ENCODE measurements at regions not wholly inside any gene's neighbourhood (a gene's known extent, or its start where the extent isn't known, plus 50 kb on each side); places are given as distances from the start of the nearest gene placed in this dataset.
"Not testable (repeated sequence)": the region's sequence is repeated elsewhere in the genome, so short reads cannot be mapped to it uniquely, and the experiment has no call there.

DNA sequence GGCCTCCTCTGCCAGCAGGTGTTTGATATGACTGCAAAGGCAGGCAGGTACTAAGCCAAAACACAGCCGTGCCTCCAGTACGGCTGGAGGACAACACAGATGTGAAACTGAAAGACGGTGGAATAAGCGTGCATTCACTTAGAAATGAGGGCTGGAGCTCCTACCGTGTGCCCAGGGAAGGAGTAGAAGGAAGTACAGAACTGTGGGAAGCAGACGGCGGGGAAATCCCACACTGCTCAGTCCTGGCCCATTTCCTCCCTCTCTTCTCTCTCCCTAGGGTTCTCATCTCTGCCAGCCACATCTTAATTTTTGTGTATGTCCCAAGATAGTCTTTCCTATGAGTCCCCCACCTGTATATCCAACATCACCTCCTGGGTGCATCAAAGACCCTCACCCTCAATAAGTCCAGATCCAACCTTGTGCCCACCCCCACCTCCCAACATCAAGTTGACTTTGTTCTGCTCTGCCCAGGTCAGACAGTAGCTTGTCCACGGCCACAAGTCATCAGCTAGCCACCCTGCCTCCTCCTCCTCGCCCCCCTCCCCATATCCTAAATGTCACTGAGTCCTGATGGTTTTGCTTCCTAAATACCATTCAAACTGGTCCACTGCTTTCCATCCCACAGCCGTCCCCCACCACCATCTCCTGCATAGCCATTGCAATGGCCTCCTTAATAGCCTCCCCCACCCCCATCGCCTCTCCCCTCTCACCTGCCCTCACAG is 77.1 kb upstream of the RPL38 start:
- no peak for DNase-seq

DNA sequence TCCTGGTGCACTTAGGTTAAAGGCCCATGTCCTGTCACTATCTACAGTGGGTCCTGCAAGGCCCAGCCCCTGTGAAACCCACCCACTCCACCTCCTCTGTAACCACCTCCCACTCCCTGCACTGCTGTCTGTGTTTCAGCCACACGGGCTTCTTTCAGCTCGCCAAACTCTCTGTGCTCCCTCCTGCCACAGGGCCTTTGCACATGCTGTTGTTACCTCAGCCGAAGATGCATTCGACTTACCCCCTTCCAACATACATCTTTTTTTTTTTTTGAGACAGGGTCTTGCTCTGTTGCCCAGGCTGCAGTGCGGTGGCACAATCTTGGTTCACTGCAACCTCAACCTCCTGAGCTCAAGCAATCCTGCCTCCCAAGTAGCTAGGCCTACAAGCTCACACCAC is 76.5 kb upstream of the RPL38 start:
- no peak for DNase-seq

DNA sequence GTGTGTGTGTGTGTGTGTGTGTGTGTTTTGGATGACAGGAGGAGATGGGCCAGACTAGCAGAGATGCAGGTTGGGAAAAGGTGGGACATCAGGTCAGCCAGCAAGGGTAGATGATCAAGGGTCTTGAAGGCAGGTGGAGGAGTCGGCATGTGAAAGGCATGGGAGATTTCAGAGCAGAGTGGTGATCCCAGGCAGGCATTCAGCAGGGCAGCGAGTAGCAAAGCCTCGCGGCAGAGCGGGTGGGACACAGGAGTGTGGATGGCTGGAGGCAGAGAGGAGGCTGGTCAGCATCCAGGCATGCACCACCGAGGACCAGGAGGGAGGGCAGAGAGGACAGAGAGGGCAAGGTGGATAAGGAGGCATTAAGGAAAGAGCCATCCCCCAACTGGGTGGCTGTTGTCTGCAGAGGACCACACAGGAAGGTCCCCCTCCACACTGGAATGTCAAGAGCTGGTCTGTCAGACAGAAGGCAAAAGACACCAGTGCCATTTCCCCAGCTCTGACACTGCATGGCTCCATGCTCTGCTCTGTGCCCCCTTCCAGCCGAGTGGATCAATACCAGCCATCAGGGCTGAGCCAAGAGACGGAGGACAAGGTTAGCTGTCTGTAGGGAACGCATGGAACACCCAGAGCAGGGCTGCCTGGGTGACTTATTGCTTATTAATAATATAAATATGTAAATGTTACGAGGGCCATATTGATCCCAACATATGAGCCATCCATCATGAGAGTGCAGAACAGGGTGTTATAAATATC is 74.8 kb upstream of the RPL38 start:
- DNase-seq, result no peak

DNA sequence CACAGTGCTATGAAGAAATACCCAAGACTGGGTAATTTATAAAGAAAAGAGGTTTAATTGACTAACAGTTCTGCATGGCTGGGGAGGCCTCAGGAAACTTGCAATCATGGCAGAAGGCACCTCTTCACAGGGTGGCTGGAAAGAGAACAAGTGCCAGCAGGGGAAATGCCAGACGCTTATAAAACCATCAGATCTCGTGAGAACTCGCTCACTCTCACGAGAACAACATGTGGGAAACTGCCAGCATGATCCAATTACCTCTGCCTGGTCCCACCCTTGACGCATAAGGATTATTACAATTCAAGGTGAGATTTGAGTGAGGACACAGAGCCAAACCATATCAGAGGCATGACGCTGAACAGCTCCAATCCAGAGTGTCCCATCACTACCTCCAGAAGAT is 73.7 kb upstream of the RPL38 start:
- DNase-seq, result not testable (repeated sequence)

DNA sequence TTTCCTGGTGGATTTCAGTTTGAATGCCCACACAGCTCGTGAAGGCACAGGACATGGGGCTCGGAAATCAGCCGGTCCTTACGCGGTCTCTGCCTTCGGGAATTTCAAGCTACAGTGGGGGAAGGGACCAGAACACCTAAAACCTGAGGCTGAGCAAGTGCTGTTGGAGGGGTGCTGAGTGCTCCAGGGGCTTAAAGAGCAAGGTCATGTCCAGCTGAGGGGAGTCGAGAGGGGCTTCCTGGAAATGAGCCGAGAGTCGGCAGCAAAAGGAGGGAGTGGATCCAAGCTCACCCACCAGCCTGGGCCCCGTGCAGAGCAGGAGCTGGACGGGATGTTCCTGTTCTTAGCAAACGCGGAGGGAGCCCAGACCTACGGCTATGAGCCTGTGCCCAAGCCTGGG is 73.2 kb upstream of the RPL38 start:
- no peak for DNase-seq

DNA sequence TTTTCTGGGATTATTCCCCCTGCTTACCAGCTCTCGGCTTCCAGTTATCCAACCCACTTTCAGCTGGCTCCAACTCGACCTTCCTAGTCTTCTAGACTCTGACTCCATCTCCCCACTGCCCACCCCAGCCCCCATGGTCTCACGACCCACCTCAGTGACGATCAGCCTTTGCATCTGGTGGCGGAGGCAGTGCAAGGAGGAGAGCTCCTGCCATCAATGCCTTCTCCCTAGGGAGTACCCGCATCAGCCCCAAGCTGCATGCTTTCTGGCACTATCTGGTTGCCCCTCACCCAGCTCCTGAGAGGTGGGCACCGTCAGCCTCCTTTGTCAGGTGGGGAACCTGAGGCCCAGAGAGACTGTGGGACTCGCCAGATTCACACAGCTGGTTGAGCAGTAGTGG is 72.6 kb upstream of the RPL38 start:
- no peak for DNase-seq

DNA sequence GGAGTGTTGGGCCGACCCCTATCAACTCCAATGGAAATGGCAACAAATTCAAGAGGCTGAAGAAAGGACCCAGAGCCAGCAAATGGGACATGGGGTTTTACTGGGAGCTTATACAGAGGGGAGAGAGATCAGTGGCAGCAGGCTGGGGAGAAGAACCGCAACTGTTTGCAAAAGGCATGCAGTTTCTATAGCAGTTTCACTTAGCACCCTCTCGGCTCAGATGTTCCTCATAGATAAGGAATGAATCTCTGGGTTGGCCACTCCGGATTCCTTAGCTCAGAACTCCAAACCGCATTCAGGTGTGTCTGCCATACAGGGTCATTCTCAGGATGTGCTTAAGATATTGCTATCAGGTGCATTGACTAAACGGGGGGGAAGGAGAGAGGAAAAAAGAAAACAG is 71.1 kb upstream of the RPL38 start:
- DNase-seq, result no peak

DNA sequence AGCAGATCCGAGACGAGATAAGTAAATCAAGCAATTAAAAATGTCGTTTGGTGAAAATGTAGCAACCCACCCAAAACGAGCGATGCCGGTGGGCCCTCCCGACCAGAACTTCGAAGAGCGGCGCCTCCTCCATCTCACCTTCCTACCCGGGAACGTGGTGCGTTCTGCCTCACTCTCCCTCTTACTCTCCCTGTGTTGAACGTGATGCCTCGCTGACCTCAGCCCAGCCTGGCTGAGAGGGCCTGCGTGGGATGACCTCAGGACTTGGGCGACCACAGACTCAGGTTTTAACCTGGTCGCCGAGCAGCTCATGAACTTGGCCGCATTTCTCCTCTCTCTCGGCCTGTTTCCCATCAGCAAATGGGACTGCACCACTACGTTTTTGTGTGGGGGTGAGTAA is 69.7 kb upstream of the RPL38 start:
- no peak for DNase-seq

DNA sequence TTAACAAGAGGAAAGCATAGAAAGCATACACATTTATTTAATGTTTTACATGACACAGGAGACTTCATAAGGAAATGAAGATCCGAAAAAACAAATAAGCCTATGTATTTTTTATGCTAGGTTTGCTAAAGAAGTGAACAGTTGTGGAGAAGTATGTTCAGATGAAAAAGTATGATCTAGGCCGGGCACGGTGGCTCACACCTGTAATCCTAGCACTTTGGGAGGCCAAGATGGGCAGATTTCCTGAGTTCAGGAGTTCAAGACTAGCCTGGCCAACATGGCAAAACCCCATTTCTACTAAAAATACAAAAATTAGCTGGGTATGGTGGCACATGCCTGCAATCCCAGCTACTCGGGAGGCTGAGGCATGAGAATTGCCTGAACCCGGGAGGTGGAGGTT is 69.2 kb upstream of the RPL38 start:
- DNase-seq, result not testable (repeated sequence)

DNA sequence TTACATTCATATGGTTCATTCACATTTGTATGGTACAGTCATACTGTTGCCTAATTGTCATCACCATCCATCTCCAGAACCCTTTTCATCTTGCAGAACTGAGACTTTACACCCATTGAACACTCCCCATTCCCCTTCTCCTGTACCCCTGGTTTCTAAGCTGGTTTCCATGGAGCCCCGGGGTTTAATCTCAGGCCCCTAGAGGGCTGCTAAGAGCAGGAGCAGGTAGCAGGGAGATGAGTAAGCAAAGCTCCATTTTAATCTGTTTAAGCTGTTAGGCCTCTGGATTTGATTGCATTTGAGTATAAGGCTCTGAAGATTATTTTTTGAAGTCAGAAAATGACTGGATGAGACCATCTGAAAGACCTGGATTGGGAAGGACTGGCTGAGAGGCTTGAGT is 68.5 kb upstream of the RPL38 start:
- DNase-seq, result no peak

DNA sequence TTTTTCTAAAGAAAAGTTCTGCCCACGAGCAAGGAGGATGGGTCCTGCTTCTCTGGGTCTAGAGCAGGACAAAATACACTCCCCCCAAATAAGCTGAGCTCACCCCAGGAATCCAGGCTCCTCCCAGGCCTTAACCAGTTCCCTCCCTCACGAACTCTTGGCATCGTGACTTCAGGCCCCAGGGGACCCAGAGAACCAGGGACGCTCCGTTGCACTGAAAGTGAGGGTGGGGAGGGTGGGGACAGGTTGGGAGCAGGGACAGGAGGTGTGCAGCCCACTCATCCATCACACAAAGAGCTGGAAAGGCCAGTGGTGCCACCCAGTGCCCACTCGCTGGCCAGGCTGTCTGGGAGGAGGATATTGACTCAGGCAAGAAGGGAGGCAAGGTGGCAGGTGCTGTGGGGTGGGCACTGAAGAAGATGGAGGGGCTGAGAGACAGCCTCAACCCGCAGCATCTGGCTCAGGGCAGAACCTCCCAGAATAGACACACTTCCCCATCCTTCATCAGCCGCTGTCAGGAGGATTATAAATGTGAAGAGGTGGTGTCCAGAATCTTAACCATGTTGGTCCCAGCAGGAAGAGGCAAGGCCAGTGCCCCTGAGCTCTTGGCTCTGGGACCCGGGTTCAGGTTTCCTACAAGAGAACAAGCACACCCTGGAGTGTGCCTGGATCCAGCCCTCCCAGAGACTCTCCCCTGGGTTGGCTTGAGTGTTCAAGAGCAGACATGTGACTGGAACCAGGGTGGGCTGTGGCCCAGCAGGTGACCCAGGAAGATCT is 67.9 kb upstream of the RPL38 start:
- no peak for DNase-seq

DNA sequence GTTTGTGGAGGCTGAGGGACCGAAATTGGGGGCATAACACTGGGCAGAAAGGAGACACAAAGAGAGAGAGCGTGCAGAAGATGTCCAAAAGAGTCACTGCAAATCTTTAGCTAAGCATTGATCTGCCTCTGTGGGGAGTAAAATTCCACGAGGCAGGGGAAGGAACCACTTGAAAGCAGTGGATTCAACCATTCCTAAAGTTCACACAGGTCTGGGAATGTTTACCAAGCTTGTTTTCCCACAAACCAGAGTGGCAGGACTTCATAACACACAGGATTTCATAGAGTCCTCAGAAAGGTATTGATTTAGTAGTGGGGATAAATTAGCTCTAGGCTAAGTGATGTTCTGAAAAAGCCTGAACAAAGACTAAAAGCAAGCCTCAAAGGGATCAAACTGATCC is 66.1 kb upstream of the RPL38 start:
- no peak for DNase-seq

DNA sequence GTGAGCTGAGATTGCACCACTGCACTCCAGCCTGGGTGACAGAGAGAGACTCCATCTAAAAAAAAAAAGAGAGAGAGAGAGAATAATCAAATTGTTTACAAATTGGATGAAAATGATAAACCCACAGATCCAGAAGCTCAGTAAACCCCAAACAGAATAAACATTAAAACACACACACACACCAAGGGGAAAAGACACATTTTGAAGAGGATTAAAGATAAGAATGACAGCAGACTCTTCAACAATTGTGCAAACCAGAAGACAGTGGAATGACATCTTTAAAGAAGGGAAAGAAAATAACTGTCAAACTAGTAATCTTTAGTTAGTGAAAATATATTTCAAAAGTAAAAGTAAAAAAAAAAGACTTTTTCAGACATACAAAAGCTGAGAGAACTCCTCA is 64.4 kb upstream of the RPL38 start:
- DNase-seq, result no peak

DNA sequence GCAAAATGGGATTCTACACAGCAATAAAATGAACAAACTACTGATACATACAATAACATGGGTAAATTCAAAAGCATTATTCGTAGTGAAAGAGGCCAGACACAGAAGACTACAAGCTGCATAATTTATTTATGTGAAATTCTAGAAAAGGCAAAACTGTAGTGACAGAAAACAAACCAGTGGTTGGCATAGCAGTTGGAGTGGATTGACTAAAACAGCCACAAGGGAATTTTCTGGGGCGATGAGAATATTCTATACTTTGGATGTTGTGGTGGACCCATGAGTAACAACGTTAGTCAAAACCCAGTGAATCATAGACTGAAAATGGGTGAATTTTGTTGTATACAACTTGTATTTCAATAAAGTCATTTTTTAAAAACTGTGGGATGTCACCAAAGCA is 63.2 kb upstream of the RPL38 start:
- DNase-seq, result no peak

DNA sequence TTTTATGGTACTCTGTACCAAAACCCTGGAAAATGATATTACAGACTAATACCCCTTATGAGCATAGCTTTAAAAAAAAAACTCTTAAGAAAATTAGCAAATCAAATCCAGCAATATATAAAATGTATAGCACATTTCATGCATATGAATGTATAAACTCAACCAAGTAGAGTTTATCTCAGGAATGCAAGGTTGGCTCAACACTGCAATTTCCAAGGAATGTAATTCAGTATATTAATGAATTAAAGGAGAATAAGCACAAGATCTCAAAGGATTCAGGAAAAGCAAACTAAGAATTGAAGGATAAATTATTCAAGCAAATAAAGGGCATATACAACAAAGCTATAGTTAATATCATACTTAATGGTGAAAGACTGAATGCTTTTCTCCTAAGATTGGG is 61.9 kb upstream of the RPL38 start:
- no peak for DNase-seq

DNA sequence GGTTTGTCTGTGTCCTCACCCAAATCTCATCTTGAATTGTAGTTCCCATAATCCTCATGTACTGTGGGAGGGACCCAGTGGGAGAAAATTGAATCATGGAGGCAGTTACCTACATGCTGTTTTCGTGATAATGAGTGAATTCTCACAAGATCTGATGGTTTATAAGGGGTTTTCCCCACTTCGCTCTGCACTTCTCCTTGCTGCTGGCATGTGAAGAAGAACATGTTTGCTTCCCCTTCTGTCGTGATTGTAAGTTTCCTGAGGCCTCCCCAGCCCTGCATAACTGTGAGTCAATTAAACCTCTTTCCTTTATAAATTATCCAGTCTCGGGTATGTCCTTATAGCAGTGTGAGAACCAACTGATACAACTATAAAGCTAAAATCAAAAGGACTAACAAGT is 60.2 kb upstream of the RPL38 start:
- not testable (repeated sequence) for DNase-seq

DNA sequence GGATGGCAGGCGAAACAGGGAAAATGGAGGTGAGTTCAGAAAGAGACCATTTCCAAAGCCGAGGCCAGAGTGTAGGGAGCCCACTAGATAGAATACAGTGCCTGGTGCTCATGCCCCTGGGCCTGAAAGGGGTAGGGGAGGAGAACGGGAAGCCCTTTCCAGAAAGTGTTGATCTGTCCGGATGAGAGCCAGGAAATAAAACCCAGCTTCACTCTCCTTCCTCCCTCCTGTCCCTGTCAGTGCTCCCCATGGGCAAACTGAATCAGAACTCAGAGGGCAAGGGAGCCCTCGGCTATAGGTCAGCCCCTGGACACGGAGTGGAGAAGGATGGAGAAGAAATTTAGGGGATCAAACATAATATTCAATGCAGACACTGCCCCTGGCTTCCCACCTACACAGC is 57.7 kb upstream of the RPL38 start:
- DNase-seq, result no peak

DNA sequence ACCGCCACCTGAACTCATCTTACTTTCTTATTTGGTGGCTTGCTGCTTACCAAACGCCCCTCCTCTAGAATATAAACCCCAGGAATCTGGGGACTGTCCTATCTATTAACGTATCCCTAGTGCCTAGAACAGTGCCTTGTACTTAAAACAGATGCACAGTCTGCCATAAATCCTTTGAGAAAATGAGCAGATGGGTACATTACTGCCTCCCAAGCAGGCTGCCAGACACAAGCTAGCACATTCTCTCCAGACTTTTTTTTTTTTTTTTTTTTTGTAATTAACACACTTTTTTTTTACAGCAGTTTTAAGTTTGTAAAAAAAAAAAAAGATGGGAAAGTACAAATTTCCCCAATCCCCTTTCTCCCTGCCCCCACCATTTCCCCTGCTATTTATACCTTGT is 57.3 kb upstream of the RPL38 start:
- DNase-seq, result no peak

DNA sequence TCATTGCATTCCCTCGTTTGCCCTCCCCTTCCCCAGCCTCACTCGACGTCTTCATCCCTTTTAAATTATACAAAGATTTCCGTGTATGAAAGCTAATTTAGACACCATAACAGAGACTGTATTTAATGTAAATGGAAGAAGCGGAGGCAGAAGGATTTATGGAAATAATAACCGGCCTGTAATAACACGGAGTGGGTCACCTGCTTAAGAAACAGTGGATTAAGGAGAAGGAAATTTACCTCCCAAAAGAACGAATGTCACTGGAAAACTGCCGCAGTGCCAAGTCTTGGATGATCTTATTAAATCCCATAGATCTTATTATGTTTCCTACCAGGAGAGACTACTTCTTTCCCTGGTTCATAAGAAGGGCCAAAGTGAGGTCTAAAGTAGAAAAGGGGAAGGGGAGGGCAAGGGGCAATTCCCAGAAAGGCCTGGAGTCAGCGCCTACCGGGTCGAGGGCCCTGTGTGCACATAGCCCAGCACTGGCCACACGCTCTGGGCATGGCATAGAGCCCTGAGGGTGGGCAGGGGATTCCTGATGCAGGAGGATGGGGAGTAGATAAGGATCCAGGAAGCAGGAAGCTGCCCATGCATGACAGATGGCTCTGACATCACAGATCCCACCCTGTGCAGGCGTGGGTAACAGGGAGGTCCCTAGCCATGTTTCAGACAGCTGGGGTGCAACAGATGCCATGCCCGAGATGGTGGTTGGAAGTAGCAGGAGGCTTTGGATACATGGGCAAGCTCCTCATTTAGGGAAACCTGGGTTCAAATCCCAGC is 56.2 kb upstream of the RPL38 start:
- DNase-seq, result no peak

DNA sequence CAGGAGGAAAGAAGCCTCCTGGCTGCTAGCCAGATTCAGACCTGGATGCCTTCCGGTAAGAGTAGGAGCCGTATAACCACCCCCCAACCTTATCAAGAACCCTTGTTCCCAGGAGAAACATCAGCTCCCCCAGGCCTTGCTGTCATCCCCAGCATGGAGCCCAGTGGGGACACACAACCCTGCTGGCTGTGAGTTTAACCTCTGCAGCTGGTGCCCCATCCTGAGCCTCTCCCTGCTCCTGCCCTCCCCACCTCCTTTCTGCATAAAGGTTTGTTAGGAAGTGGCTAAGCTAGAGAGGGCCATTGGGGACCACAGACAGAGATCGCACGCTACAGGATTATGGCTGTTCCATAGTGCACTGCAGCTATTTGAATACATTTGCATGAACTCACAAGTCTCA is 55.5 kb upstream of the RPL38 start:
- DNase-seq, result no peak

DNA sequence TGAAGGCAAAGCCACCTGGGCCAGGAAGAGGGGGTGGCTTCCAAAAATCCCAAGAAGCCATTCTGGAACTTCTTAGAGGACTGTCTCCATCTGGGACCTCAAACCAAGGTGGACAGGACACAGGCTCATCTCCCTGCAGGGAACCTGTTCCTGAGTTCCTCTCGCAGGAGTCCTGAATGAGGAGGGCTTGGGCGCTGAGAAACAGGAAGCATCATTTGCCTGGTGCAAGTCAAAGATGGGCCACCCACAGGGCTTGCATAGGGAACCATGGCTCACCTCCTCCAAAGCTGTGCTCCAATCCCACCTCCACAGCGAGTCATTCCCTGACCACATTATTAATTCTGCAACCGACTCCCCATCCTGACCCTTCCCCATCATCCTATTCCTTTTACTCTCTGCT is 55.0 kb upstream of the RPL38 start:
- DNase-seq, result no peak

DNA sequence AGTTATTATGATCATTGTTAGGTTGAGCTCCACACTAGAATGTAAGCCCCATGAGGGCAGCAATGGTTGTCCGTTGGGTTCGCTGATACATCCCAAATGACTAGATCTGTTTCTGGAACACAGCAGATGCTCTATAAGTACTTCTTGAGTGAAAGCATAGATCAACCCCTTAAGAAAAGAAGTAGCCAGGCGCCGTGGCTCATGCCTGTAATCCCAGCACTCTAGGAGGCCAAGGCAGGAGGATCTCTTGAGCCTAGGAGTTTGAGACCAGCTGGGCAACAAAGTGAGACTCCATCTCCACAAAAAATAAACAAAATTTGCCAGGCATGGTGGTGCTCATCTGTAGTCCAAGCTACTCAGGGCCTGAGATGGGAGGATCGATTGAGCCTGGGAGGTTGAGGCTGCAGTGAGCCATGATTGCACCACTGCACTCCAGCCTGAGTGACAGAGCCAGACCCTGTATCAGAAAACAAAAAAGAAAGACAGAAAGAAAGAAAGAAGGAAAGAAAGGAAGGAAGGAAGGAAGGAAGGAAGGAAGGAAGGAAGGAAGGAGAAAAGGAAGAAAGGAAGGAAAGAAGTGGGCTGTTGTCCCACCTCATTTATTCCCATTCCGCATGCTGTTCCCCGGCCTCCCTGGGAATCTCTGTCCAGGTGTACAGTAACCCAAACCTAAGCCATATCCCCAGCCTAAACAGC is 54.4 kb upstream of the RPL38 start:
- DNase-seq, result no peak
